GM12875 (cell line): ENCODE measurements at regions not wholly inside any gene's neighbourhood (a gene's known extent, or its start where the extent isn't known, plus 50 kb on each side); places are given as distances from the start of the nearest gene placed in this dataset.
"Not testable (repeated sequence)": the region's sequence is repeated elsewhere in the genome, so short reads cannot be mapped to it uniquely, and the experiment has no call there.

Experiments used
- H3K4me3 ChIP-seq: one replicate; pipeline ENCODE4 v1.5.1; 2011; ENCODE audit warnings: low read depth, low read length, control low read depth
- CTCF ChIP-seq: IDR thresholded peaks from 2 replicates; pipeline ENCODE4 v1.5.1; 2011; ENCODE audit warnings: low read depth, mild to moderate bottlenecking, control low read depth, inconsistent platforms, low read length, moderate library complexity, borderline replicate concordance; ENCODE audit not compliant: insufficient read depth

DNA sequence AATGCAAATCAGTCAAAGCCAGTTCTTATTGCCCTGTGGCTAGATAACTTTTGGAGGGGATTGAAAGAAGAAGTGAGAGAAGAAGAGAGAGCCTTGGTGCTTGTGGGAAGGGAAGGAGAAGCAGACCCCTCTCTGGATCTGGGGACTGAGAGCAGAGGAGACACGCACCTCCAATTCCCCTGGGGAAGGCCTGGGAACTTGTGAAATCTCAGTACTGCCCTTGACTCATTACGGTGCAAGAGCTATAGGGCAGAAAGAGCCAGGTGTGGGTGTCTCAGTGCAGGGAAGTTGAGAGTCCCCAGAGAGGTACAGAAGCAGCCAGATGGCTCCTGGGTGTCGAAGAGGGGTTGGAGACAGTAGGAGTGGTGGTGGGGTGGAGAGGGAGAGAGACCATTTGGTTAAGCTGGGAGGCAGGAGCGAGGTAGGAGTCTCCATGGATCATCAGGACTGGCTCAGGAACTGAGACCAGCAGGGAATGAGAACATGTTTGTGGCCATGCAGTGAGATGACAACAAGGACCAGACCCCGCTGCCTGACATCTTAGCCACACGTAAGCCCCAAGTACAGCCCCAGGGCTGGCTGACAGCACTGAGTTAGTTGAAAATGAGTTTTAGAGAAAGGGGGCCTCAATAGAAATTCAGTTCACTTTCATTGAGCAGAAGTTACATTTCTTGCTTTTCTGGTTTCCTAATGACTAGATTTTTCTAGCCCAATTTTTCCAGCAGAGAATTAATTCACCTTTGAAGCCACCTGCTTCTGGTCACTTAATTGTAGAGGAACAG lies 238.2 kb downstream of the BUB3 start:
- H3K4me3 ChIP-seq: peak overlapping the region; percentile 40
- TF ChIP-seq CTCF: no peak

DNA sequence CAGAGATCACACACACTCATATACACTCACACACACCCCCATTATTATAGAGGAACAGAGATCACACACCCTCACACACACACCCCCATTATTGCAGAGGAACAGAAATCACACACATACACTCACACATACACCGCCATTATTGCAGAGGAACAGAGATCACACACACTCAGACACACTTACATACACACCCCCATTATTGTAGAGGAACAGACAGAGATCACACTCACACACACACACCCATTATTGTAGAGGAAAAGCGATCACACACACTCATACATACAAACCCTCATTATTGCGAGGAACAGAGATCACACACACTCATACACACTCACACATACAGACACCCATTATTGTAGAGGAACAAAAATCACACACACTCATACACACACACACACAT lies 239.0 kb downstream of the BUB3 start:
- TF ChIP-seq CTCF: no peak
- peak overlapping the region; percentile 40 for H3K4me3 ChIP-seq

- no peak overlapping the region for H3K4me3 ChIP-seq
- TF ChIP-seq CTCF: no peak
These were observed 240.2 kb downstream of the BUB3 start for GRCh38 chr10:123394382-123394781.

GRCh38 chr10:123395234-123395633 lies 241.0 kb downstream of the BUB3 start:
- not testable (repeated sequence) for H3K4me3 ChIP-seq

DNA sequence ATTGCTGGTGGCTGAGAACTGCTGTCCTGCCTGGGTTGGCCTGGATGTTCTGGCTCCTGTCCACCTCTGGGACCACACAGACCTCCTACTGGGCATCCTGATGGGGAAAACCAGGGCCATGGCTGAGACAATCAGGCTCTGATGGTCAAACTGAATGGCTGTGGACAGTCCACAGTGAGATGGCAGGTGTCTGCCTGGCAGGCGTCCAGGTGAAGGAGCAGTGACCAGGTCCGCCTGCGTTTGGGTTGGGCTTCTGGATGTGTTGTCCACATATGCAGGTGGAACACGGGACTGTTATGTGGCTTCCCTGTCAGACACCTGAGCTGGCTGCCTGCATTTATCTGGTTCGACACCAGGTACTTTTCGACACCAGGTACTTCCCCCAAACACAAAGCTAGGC lies 241.7 kb downstream of the BUB3 start:
- no peak for TF ChIP-seq CTCF
- H3K4me3 ChIP-seq: no peak overlapping the region

DNA sequence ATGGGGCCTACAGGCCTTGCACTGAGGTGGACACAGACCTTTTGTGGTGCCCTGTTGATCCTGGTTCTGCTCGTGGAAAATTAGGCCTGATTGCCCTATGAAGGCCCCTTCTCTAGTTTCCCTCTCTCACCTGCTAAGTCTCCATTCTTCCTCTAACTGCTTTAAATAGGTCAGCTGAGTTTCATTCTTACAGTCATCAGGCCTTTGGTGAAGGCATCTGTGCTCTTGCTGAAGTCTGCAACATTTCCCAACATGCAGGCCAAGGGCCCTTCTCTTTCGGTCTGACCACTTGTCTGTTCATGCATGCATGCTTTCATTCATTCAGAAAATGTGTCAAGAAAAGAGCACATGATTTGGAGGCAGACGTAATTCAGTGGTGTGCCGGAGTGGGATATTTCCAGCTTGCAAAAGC lies 244.0 kb downstream of the BUB3 start:
- no peak overlapping the region for H3K4me3 ChIP-seq
- no peak for TF ChIP-seq CTCF

- no peak overlapping the region for H3K4me3 ChIP-seq
- TF ChIP-seq CTCF: no peak
These were observed 244.6 kb downstream of the BUB3 start for GRCh38 chr10:123398756-123399155.

- H3K4me3 ChIP-seq: no peak overlapping the region
- no peak for TF ChIP-seq CTCF
These were observed 245.2 kb downstream of the BUB3 start for GRCh38 chr10:123399276-123399839.
